Activated CD8-positive, alpha-beta memory T cell treated with anti-CD3 and anti-CD28 coated beads, Interleukin-2, amount 50 U/mL, for 1 hour (primary cell): ENCODE measurements at regions not wholly inside any gene's neighbourhood (a gene's known extent, or its start where the extent isn't known, plus 50 kb on each side); places are given as distances from the start of the nearest gene placed in this dataset.

Experiments
- DNase-seq: peaks from one replicate; pipeline ENCODE4 v3.0.0-alpha.2; 2020; ENCODE audit errors: extremely low read depth

DNA sequence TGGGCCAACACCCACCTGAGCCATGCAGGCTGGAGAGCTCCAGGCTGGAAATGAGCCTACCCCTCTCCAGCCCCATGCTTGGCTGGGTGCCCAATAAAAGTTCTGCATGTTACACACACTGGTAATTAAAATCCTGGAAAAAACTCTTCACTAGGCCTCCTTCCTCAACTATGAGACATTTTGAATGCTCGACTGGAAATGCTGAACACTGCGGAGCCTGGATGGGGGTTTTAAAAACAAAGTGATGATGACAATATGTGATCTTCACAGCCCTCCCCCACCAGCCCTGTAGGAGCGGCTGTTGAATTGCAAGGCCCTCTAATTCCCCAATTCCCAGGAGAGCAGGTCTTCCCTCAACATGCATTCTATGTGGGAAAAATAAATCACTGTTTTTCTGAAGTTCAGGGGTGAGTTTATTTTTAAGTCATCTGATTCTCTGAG lies 179.2 kb downstream of the TTC32 start:
- DNase-seq: no peak

DNA sequence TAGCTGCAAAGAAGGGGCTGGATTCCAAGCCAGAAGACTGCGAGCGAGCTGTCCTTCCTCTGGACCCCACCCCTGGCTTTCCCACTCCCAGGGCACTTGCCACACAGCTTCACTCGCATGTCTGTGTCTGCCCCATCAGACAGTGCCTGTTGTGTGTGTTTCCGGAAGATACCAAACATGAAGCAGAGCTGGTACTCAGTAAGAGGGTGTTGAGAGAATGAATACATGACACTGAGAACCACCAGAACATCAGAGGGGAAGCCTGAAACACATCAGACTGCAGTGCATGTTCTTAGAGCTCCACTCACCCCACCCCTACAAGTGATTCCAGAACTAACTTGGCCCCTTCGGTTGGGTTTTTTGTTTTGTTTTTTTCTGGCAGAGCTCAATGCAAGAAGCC lies 181.5 kb downstream of the TTC32 start:
- DNase-seq: no peak

DNA sequence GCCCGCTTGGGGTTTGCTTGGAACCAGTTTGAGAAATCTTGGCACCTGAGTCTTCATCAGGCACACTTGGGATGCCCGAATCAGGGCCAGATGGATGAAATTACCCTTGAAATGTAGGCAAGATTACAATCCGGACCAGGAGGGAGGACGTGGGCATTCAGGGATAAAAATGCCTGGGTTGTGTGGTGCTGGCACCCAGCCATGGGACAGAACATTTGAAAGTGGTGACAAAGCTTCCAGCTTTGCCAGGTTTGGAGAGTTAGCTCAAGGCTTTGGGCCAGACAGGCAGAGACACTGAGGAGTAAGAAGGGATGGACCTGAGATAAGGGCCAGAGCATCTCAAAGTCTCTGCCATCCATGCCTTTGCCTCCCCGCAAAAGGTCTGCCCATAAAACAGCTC lies 182.2 kb downstream of the TTC32 start:
- DNase-seq: no peak

DNA sequence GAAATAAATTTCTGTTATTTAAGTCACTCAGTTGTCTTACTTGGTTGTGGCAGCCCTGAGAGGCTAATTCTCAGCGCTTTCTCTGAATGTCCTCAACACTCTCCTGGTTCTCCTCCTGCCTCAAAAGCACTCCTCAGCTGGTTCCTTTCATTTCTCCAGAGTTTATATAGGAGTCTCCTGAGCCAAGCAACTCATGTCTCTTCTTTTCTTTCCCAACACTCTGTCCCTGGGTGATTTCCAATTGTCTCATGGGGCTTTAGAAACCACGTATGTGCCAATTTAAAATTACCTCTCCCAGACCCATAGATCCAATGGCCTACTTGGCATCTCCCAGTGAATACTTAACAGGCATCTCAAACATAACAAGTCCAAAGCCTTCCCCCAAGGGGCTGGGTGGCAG lies 184.3 kb downstream of the TTC32 start:
- no peak for DNase-seq

DNA sequence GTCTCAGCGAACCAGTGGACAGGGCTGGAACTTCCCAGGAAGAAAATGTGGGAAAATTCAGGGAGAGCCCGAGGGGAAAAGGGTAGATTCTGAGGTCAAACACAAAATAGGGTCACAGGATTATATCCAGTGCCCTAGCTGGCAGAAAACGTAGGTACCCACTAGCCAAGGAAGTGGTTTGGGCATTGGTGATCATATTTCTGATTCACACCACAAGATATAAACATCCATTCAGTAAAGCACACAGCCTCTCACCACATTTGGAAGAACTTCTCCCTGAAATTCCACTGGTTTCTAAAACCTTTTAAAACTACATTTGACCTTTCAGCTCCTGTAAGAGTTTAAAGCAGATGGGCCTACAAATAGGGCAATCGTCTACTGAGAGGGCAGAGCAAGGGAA lies 186.9 kb downstream of the TTC32 start:
- DNase-seq: no peak

DNA sequence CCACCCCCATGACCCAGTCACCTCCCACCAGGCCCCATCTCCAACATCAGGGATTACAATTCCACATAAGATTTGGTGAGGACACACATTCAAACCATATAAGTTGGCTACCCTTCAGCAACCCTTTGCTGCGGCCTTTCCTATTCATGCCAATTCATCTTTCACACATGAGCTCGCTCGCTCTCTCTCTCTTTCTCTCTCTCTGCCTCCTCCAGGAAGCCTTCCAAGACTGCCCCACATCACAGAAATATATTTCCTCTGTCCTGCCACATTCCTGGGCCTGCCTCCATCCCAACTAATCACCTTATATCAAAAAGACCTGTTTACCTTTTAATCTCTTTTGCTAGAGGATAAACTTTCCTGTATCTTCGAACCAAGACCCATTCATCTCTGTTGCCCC lies 188.9 kb downstream of the TTC32 start:
- no peak for DNase-seq

DNA sequence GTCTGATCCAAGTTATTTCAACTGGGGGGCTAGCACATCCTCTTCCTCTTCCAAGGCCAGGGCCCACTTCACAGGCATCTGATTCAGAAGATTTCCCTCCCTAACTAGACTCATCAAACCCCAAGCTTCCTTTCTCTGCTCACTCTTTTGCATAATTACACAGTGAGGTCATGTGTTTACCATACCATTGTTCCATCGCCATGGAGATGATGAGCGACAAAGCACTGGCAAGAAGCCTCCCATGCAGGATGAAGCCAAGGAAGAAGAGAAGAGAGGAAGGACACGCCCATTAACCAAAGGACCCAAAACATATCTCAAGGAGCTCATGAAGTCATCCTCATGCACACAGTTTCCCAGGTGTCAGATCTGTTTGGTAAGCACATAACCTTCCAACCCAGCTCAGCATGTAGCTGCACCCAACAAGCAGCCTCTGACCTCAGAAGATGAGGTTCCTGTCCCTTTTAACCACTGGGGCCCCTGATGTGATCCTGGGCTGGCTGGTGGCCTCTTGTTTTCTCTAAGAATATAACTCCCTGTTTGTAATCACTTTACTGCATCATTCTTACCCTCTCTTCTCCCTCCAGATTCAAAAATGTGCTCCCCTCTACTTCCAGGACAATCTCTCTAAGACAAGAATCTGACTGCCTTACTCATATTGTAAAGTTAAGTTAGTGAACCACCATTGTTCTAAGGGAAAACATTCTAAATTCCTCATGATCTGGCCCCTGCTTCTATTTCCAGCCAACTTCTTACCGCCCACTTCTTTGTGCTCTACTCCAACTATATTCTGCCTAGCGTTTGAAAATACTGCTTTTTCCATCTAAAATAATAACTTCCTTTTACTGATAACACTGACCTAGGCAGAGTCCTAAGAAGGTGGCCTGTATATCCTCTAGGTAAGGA lies 190.1 kb downstream of the TTC32 start:
- DNase-seq: no peak

DNA sequence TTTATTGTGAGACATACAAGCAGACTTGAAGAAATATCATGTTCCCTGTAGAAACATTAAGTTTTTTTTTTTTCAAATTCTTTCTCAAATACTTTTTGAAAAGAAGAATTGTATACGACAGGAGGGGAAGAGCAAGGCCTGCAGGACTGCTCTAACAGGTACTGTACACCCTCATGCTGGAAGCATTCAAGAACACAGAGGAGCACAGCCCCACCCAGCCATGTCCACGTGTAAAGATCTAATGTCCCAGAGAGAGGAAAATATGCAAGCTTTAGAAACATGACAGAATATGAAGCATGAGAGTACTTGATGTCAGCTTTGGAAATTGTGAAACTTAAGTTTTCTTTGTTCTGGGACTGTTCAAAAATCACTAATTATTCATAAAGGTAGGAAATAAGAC lies 191.6 kb downstream of the TTC32 start:
- no peak for DNase-seq

DNA sequence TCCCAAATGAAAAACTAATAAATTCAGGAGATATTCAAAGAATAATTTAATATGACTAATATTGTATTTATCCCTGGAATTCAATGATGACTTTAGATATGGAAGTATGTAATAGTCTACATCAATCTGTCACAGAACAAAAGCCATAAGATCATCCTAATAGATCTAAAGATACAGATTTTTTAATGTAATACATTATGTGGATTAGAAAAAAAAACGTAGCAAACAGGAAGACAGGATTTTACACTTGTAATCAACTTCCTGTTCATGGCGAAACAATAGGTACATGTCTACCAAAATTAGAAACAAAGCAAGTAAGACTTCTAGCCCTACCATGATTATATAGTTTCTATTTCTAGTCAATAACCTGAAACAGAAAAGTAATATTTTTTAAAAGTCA lies 192.2 kb downstream of the TTC32 start:
- no peak for DNase-seq

DNA sequence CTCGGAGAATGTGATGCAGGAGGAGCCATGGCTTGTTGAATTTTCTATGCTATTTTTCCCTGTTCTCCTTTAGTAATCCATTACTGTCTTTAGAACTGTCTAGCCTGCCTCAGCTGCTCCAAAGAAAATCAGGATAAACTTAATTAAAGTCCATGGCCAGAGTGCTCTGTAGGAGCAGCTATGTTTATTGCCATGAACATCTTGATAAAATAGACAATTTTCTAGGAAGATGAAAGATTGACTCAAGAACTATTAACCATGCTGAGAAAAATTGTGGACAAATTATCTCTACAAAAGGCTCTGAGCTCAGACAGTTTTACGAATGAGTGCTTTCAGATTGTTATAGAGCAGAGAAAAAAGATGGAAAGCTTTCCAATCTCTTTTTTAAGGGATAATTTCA lies 193.0 kb downstream of the TTC32 start:
- DNase-seq: no peak

DNA sequence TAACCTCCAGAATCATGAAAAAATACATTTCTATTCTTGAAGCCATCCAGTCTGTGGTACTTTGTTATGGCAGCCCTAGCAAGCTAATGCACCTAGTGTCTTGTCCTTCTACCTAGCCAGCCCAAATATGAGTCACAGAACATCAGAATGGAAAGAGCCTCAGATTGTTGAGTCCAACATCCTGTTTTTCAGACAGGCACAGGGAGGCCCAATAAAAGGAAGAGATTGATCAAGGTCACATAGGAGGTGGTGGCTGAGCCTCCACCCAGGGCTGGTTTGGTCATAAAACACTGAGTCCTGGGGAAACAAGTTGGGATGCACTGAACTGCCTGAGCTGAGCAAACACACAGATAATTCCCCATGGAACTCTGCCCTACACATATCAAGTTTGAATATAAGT lies 195.5 kb downstream of the TTC32 start:
- no peak for DNase-seq

DNA sequence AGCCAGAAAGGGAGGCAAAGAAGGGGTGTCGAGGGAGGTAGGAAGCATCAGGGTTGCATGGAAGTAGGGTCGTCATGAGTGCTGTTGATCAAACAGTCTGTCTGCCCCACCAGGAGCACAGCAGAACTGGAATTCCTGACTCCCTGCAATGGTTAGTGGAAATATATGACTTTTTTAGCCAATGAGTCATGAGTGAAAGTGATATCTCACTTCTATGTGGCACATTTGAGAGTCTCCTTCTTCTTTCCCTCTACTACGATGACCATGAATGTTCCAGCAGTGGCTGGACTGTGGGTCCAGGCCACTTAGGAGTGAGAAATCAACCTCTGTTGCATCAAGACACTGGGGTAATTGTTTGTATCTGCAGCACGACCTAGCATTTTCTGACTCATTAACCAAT lies 199.5 kb downstream of the TTC32 start:
- DNase-seq: no peak

DNA sequence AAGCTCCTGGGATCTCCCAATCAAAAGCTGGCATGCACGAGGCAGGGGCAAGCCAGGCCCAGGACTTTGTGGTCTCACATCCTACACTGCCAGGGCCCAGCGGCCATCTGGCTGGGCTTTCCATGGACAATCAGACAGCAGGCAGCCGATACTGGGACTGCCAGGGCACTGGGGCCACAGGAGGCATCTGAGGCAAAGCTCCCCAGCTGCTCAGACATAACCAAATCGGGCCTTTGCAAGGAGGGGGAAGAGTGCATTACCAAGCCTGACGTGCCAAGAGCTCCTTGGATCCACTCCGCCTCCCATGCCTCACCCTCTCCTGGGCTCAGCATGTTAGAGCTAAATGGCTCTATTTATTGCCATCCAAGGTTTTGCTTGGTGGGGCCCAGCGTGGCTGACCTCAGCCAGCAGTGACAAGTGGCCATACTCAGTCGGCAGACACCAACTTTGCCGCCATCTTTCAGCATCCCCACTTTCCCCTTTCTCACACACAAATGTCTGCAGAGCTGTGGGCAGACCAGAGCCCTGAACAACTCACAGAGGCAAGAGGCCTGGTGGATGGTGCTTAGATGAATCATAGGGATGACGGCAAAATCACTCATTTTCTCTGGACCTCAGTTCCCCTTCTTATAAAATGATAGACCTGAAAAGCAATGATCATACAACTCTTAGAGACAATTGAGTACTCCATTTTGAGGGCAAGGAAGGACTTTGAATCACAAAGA lies 200.8 kb downstream of the TTC32 start:
- DNase-seq: no peak

DNA sequence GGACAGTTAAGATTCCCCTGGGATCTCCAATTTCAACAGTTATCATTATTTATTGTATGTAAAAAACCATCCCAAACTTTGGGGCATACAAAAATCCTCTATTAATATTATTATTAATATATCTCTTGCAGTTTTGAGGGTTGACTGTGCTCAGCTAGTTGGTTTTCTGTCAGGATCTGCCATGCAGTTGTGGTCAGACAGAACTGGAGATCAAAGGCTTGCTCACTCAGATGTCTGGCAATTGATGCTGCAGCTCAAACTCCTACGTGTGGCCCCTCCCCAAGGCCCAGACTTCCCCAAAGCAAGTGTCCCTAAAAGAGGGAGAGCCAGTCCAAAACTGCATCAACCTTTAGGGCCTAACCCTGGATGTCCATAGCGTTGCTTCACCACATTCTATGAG lies 204.7 kb downstream of the TTC32 start:
- DNase-seq: no peak

DNA sequence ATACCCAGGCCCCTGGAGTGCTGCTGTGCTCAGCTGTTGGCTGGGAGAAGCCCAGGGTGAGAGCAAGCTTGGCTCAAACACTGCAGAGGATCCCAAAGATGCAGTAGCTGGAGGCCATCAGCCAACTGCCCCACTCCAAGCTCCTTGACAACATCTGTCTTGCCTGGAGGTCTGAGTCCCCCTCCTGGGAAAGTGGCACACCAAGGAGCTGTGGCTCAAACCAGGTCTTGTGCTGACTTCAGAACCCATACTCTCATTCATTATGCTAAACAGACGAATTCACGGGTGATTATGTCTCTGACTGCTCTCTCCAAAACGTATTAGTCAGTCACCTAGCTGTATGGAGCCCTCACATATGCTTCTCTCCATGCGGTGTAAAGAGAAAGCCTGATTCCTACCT lies 206.1 kb downstream of the TTC32 start:
- no peak for DNase-seq

DNA sequence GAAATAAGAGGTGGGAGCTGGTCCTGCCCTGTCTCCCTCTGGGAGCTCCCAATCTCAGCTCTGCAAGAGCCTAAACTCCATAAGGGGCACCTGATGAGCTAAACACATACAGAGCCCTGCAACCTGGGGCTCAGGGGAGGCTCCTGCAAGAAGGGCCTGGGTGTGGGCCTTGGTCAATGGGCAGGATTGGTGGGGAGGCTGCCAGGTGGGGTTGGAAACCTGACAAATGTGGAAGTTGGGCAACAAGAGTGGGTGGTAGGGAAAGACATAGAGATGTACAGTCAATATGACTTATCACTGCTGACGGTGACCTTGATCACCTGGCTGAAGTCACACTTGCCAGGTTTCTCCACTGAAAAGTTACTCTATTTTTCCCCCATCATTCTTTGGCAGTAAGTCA lies 209.9 kb downstream of the TTC32 start:
- DNase-seq: no peak

DNA sequence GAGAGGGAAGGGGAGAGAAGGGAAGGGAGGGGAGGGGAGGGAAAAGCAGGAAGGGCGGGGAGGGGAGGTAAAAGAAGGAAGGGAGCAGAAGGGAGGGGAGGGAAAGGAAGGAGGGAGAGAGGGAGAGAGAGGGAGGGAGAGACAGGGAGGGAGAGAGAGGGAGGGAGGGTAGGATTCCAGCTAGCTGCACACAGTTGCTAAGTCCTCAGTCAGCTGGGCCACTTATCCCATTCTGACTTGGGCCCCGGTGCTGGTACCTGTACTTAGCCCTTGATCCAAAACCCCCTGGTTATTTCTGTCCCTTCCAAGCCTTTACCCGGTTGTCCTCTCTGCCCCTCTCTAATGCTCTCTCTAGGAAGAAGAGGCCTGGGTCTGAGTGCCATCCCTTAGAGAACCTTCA lies 211.4 kb downstream of the TTC32 start:
- no peak for DNase-seq

DNA sequence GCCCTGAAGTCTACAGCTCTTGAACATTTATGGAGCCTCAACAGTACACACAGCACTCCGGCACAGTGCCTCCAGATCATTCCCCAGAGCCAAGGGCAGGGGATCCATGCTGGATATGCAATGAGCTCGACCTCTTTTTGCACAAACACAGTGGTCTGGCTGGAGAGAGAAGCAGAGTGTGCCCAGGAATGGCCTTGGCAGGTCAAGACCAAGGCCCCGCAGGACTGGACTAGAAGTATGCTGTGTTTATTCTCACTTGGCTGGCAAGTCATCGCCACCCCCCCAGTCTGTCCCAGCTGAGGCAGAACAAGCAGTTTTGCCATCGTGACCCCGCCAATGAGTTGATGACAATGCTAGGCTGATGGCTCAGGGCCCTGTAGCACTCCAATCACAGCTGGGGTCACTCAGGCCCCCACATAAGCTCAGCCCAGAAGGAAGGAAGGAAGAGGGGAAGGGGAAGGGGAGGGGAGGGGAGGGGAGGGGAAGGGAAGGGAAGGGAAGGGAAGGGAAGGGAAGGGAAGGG lies 212.1 kb downstream of the TTC32 start:
- no peak for DNase-seq

DNA sequence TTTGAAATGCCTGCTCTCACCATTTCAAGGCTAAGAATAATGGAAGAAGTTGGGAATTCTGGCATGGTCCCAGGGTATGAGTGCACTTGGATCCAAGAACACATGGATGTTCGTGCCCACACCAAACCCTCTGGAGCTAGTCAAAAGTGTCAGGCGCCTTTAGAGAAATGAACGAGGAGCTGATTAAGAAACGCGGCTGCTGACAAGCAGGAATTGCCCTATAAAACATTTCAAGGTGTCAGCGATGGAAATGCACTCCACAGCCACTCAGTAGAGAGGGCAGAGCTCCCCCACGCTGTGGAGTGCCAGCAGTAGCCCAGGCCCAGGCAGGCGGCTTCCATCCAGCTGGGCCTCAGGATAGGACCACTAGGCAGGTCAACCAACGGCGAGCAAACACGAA lies 213.7 kb downstream of the TTC32 start:
- DNase-seq: no peak

DNA sequence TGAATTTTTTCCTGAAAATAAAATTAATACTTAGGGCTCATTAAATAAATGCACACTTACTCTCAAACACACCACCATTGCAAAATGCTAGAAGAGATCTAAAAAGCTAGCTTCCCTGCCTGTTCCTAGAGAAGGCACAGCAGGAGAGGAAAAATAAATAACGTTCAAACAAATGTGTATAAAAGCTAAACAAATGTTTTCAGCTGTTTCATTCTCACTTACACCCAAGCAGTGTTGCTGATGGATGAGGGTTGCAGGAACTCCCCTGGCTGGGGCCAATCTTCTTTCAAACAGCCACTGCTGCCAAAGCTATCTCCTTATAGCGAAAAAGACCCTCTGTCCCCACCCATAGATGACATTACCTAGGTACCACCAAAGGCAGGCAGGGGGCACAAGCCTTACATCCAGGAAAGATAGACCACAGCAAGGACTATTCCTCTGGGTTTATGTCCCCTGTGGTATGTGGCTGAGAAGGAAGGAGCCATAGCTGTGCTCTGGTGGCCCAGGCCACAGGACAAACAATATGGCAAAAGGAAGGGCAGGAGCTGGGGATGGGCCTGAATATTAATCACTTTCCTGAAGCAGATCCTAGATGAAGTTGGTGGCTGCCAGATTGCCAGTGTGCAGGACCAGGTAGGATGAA lies 214.6 kb downstream of the TTC32 start:
- DNase-seq: no peak

DNA sequence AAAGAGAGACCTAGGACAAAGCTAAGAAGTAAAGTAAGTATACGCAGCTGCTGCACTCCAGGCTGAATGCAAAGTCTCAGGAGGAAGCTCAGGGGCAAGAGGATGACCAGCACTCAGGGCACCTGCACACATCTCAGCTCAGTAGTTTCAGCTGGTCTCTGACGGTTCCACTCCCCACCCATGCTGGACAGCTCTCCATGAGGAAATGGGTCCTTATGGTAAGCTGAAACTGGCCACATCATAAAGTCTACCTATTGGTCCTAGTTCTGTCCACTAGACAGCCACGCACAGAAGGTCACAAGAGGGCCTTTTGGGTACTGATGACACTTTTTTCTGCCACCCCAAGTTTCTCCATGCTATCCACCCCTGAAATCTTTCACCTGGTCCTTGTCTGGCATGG lies 215.3 kb downstream of the TTC32 start:
- DNase-seq: no peak

DNA sequence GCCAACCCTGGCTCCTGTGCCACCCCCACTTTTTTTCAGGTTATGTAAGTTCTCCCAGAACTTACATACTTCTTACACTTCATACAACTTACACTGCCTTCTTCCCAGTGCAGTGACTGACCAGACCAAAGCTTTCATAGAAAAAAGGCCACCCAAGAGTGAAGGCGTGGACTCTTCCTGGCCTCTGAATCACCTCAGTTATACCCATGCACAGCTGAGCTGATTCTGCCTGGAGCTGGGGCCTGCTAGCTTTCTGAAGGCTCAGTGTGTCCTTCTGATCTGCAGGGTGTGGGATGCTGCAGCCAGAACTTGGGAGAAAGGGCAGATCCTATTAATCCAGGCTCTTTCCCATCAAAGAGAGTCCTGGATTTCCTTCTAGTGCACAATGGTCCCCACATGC lies 216.1 kb downstream of the TTC32 start:
- no peak for DNase-seq

DNA sequence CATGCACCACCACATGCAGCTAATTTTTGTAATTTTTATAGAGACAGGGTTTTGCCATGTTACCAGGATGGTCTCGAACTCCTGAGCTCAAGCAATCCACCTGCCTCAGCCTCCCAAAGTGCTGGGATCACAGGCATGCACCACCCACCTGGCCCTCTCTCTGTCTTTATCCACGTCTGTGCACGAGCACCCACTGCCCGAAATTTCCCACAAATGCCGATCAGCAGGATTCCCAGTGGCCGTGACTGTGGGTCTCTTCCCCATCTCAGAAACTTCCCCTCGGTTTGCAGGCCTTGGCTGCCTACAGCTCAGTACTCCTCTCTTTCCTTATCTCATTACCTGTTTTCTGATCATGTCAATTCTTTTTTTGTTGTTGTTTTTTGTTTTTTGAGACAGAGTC lies 217.3 kb downstream of the TTC32 start:
- DNase-seq: no peak
